ENCODE measurements at regions not wholly inside any gene's neighbourhood (a gene's known extent, or its start where the extent isn't known, plus 50 kb on each side); places are given as distances from the start of the nearest gene placed in this dataset.
"Not testable (repeated sequence)": the region's sequence is repeated elsewhere in the genome, so short reads cannot be mapped to it uniquely, and the experiment has no call there.

- Histone ChIP-seq H2BK5ac (ENCODE audit: low read length) (no peak overlapping the region), H3K9ac (ENCODE audit: low read depth, low read length, poor library complexity) (no peak overlapping the region), H4K8ac (ENCODE audit: low read depth, low read length) (no peak overlapping the region), H2BK120ac (ENCODE audit: low read depth, low read length) (no peak overlapping the region), H3K27me3 (ENCODE audit: control insufficient read depth in 3 of 3, insufficient read depth in 3 of 3, low read depth in 1 of 3, low read length in 3 of 3) (no peaks in the 10 kb centered on the region), H3K4ac (ENCODE audit: low read length) (no peak overlapping the region), H2AFZ (ENCODE audit: low read length) (no peak overlapping the region), H3K27ac (replicated peaks; ENCODE audit: low read length) (no peak overlapping the region), H2BK15ac (ENCODE audit: low read length) (no peak overlapping the region), H3K9me3 (replicated peaks in 1 of 2; ENCODE audit: control insufficient read depth in 2 of 2, insufficient read depth in 1 of 2, low read depth in 1 of 2, low read length in 2 of 2) (no peaks in the 10 kb centered on the region), H2AK5ac (ENCODE audit: low read depth, low read length) (no peak overlapping the region), H3K23ac (ENCODE audit: low read depth, low read length, poor library complexity) (no peak overlapping the region), H4K91ac (ENCODE audit: low read depth, low read length, poor library complexity) (no peak overlapping the region), H3K18ac (ENCODE audit: low read length) (no peak overlapping the region), H3K4me2 (ENCODE audit: insufficient read depth, low read length, poor library complexity, severe bottlenecking) (no peak overlapping the region), H3K79me1 (ENCODE audit: low read depth, low read length) (no peaks in the 10 kb centered on the region), H3K4me1 (ENCODE audit: control insufficient read depth in 2 of 2, insufficient read depth in 1 of 2, low read depth in 1 of 2, low read length in 2 of 2) (no peaks in the 10 kb centered on the region), H3K4me3 (ENCODE audit: low read length in 2 of 2) (no peak overlapping the region), H2BK12ac (ENCODE audit: low read length) (no peak overlapping the region), H3K36me3 (replicated peaks in 1 of 2; ENCODE audit: control insufficient read depth in 2 of 2, insufficient read depth in 2 of 2, low read length in 2 of 2) (no peaks in the 10 kb centered on the region), H3K14ac (ENCODE audit: low read length) (no peak overlapping the region)
- DNase-seq (ENCODE audit: low spot score): no peak
Observed at GRCh38 chr3:153820035-153820434, 301.2 kb upstream of the ARHGEF26 start.

DNA sequence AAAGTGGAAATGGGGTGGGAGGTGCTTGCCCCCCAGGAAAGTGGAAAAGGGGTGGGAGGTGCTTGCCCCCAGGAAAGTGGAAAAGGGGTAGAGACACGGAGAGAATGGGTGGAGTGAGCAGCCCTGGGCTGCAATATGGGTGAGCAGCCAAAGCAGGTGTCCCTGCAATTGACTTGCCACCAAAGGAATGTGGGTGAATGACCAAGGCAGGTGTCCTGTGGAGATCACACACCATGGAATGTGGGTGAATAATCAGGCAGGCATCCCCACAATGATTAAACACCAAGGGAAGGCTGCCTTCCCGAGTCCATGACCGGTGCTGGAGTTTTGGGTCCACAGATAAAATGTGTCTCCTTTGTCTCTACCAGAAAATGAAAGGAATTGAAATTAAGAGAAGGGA is 292.8 kb upstream of the ARHGEF26 start:
- H3K4me2 ChIP-seq (ENCODE audit: insufficient read depth, low read length, poor library complexity, severe bottlenecking); H2BK12ac ChIP-seq (ENCODE audit: low read length); H3K79me1 ChIP-seq (ENCODE audit: low read depth, low read length); H2BK120ac ChIP-seq (ENCODE audit: low read depth, low read length); H3K14ac ChIP-seq (ENCODE audit: low read length); H3K9ac ChIP-seq (ENCODE audit: low read depth, low read length, poor library complexity); H3K23ac ChIP-seq (ENCODE audit: low read depth, low read length, poor library complexity); H3K27me3 ChIP-seq (ENCODE audit: control insufficient read depth in 3 of 3, insufficient read depth in 3 of 3, low read depth in 1 of 3, low read length in 3 of 3); H2BK15ac ChIP-seq (ENCODE audit: low read length); H3K4ac ChIP-seq (ENCODE audit: low read length); H3K4me3 ChIP-seq (ENCODE audit: low read length in 2 of 2); H3K4me1 ChIP-seq (ENCODE audit: control insufficient read depth in 2 of 2, insufficient read depth in 1 of 2, low read depth in 1 of 2, low read length in 2 of 2); H3K18ac ChIP-seq (ENCODE audit: low read length); H3K27ac ChIP-seq (replicated peaks; ENCODE audit: low read length); H2AK5ac ChIP-seq (ENCODE audit: low read depth, low read length); H2AFZ ChIP-seq (ENCODE audit: low read length); H4K8ac ChIP-seq (ENCODE audit: low read depth, low read length); H3K36me3 ChIP-seq (replicated peaks in 1 of 2; ENCODE audit: control insufficient read depth in 2 of 2, insufficient read depth in 2 of 2, low read length in 2 of 2); DNase-seq (ENCODE audit: low spot score); H3K9me3 ChIP-seq (replicated peaks in 1 of 2; ENCODE audit: control insufficient read depth in 2 of 2, insufficient read depth in 1 of 2, low read depth in 1 of 2, low read length in 2 of 2); H4K91ac ChIP-seq (ENCODE audit: low read depth, low read length, poor library complexity); H2BK5ac ChIP-seq (ENCODE audit: low read length): not testable (repeated sequence)
- WGBS, 2 donors (ENCODE audit: extremely low coverage in 2 of 2, insufficient read length in 2 of 2, insufficient replicate concordance in 1 of 2): no CpG with 5 or more reads among the region's 3 CpGs

GRCh38 chr3:153829606-153830170 is 291.5 kb upstream of the ARHGEF26 start:
- Histone ChIP-seq H3K4ac (ENCODE audit: low read length) (no peak overlapping the region), H3K4me2 (ENCODE audit: insufficient read depth, low read length, poor library complexity, severe bottlenecking) (no peak overlapping the region), H2BK12ac (ENCODE audit: low read length) (no peak overlapping the region), H3K27ac (replicated peaks; ENCODE audit: low read length) (no peak overlapping the region), H4K8ac (ENCODE audit: low read depth, low read length) (no peak overlapping the region), H3K23ac (ENCODE audit: low read depth, low read length, poor library complexity) (no peak overlapping the region), H3K9me3 (replicated peaks in 1 of 2; ENCODE audit: control insufficient read depth in 2 of 2, insufficient read depth in 1 of 2, low read depth in 1 of 2, low read length in 2 of 2) (no peaks in the 10 kb centered on the region), H2BK5ac (ENCODE audit: low read length) (no peak overlapping the region), H3K9ac (ENCODE audit: low read depth, low read length, poor library complexity) (no peak overlapping the region), H3K4me1 (ENCODE audit: control insufficient read depth in 2 of 2, insufficient read depth in 1 of 2, low read depth in 1 of 2, low read length in 2 of 2) (no peaks in the 10 kb centered on the region), H3K36me3 (replicated peaks in 1 of 2; ENCODE audit: control insufficient read depth in 2 of 2, insufficient read depth in 2 of 2, low read length in 2 of 2) (no peaks in the 10 kb centered on the region), H3K14ac (ENCODE audit: low read length) (no peak overlapping the region), H2AFZ (ENCODE audit: low read length) (no peak overlapping the region), H3K27me3 (ENCODE audit: control insufficient read depth in 3 of 3, insufficient read depth in 3 of 3, low read depth in 1 of 3, low read length in 3 of 3) (no peaks in the 10 kb centered on the region), H4K91ac (ENCODE audit: low read depth, low read length, poor library complexity) (no peak overlapping the region), H3K4me3 (ENCODE audit: low read length in 2 of 2) (no peak overlapping the region), H2AK5ac (ENCODE audit: low read depth, low read length) (no peak overlapping the region), H2BK120ac (ENCODE audit: low read depth, low read length) (no peak overlapping the region), H2BK15ac (ENCODE audit: low read length) (no peak overlapping the region), H3K18ac (ENCODE audit: low read length) (no peak overlapping the region), H3K79me1 (ENCODE audit: low read depth, low read length) (no peaks in the 10 kb centered on the region)
- DNase-seq (ENCODE audit: low spot score): no peak
- no CpG with 5 or more reads among the region's 2 CpGs for WGBS, 2 donors (ENCODE audit: extremely low coverage in 2 of 2, insufficient read length in 2 of 2, insufficient replicate concordance in 1 of 2)

- no peak overlapping the region for H3K18ac ChIP-seq (ENCODE audit: low read length)
- no peak overlapping the region for H2BK120ac ChIP-seq (ENCODE audit: low read depth, low read length)
- H3K4me3 ChIP-seq (ENCODE audit: low read length in 2 of 2): no peak overlapping the region
- DNase-seq (ENCODE audit: low spot score): no peak
- H3K14ac ChIP-seq (ENCODE audit: low read length): no peak overlapping the region
- no peak overlapping the region for H2BK5ac ChIP-seq (ENCODE audit: low read length)
- no peak overlapping the region for H2BK15ac ChIP-seq (ENCODE audit: low read length)
- H3K36me3 ChIP-seq (replicated peaks in 1 of 2; ENCODE audit: control insufficient read depth in 2 of 2, insufficient read depth in 2 of 2, low read length in 2 of 2): no peaks in the 10 kb centered on the region
- WGBS, 2 donors (ENCODE audit: extremely low coverage in 2 of 2, insufficient read length in 2 of 2, insufficient replicate concordance in 1 of 2): no CpG with 5 or more reads among the region's 1 CpG
- H3K23ac ChIP-seq (ENCODE audit: low read depth, low read length, poor library complexity): no peak overlapping the region
- no peak overlapping the region for H4K91ac ChIP-seq (ENCODE audit: low read depth, low read length, poor library complexity)
- no peak overlapping the region for H2AK5ac ChIP-seq (ENCODE audit: low read depth, low read length)
- no peaks in the 10 kb centered on the region for H3K4me1 ChIP-seq (ENCODE audit: control insufficient read depth in 2 of 2, insufficient read depth in 1 of 2, low read depth in 1 of 2, low read length in 2 of 2)
- H3K4me2 ChIP-seq (ENCODE audit: insufficient read depth, low read length, poor library complexity, severe bottlenecking): no peak overlapping the region
- no peak overlapping the region for H2AFZ ChIP-seq (ENCODE audit: low read length)
- no peak overlapping the region for H4K8ac ChIP-seq (ENCODE audit: low read depth, low read length)
- no peak overlapping the region for H2BK12ac ChIP-seq (ENCODE audit: low read length)
- no peak overlapping the region for H3K27ac ChIP-seq (replicated peaks; ENCODE audit: low read length)
- no peak overlapping the region for H3K9ac ChIP-seq (ENCODE audit: low read depth, low read length, poor library complexity)
- H3K27me3 ChIP-seq (ENCODE audit: control insufficient read depth in 3 of 3, insufficient read depth in 3 of 3, low read depth in 1 of 3, low read length in 3 of 3): no peaks in the 10 kb centered on the region
- no peak overlapping the region for H3K4ac ChIP-seq (ENCODE audit: low read length)
- H3K9me3 ChIP-seq (replicated peaks in 1 of 2; ENCODE audit: control insufficient read depth in 2 of 2, insufficient read depth in 1 of 2, low read depth in 1 of 2, low read length in 2 of 2): no peaks in the 10 kb centered on the region
- no peaks in the 10 kb centered on the region for H3K79me1 ChIP-seq (ENCODE audit: low read depth, low read length)
Observed at GRCh38 chr3:153830552-153830951, 290.6 kb upstream of the ARHGEF26 start.
